GM04504 (cell line): ENCODE measurements at regions not wholly inside any gene's neighbourhood (a gene's known extent, or its start where the extent isn't known, plus 50 kb on each side); places are given as distances from the start of the nearest gene placed in this dataset.

Experiments used
- DNase-seq: peaks from one replicate; pipeline ENCODE4 v3.0.0-alpha.2; 2012; ENCODE audit warnings: low read depth

- no peak for DNase-seq
Observed at GRCh38 chr9:116039312-116039711, 114.3 kb upstream of the PAPPA start.

- no peak for DNase-seq
Observed at GRCh38 chr9:116039893-116040292, 113.7 kb upstream of the PAPPA start.

- no peak for DNase-seq
Observed at GRCh38 chr9:116042321-116042720, 111.3 kb upstream of the PAPPA start.

GRCh38 chr9:116045083-116045482 lies 108.5 kb upstream of the PAPPA start:
- DNase-seq = no peak

GRCh38 chr9:116048081-116048480 lies 105.5 kb upstream of the PAPPA start:
- no peak for DNase-seq

- DNase-seq = no peak
Observed at GRCh38 chr9:116049456-116049855, 104.1 kb upstream of the PAPPA start.

GRCh38 chr9:116051528-116051927 lies 102.1 kb upstream of the PAPPA start:
- DNase-seq = no peak

- no peak for DNase-seq
Observed at GRCh38 chr9:116055536-116055935, 98.1 kb upstream of the PAPPA start.

- no peak for DNase-seq
Observed at GRCh38 chr9:116057371-116057770, 96.2 kb upstream of the PAPPA start.

- no peak for DNase-seq
Observed at GRCh38 chr9:116058421-116058820, 95.2 kb upstream of the PAPPA start.

GRCh38 chr9:116059466-116059865 lies 94.1 kb upstream of the PAPPA start:
- DNase-seq = no peak

- DNase-seq = no peak
Observed at GRCh38 chr9:116060631-116061030, 93.0 kb upstream of the PAPPA start.

GRCh38 chr9:116061546-116062205 lies 91.9 kb upstream of the PAPPA start:
- no peak for DNase-seq

GRCh38 chr9:116062206-116062550 lies 91.4 kb upstream of the PAPPA start:
- DNase-seq = no peak

GRCh38 chr9:116064970-116065369 lies 88.6 kb upstream of the PAPPA start:
- no peak for DNase-seq

- no peak for DNase-seq
Observed at GRCh38 chr9:116066221-116066620, 87.4 kb upstream of the PAPPA start.

GRCh38 chr9:116067566-116067965 lies 86.0 kb upstream of the PAPPA start:
- no peak for DNase-seq

- DNase-seq = no peak
Observed at GRCh38 chr9:116070256-116070914, 83.2 kb upstream of the PAPPA start.

- DNase-seq = no peak
Observed at GRCh38 chr9:116072046-116072445, 81.5 kb upstream of the PAPPA start.

GRCh38 chr9:116073826-116074225 lies 79.8 kb upstream of the PAPPA start:
- DNase-seq = no peak

- DNase-seq = no peak
Observed at GRCh38 chr9:116074658-116075057, 78.9 kb upstream of the PAPPA start.

GRCh38 chr9:116075191-116075590 lies 78.4 kb upstream of the PAPPA start:
- DNase-seq = peak; percentile 67

- no peak for DNase-seq
Observed at GRCh38 chr9:116078640-116079039, 75.0 kb upstream of the PAPPA start.

- no peak for DNase-seq
Observed at GRCh38 chr9:116080561-116080960, 73.0 kb upstream of the PAPPA start.
